ENCODE measurements at regions not wholly inside any gene's neighbourhood (a gene's known extent, or its start where the extent isn't known, plus 50 kb on each side); places are given as distances from the start of the nearest gene placed in this dataset.

GRCh38 chr9:121601194-121601593 lies 50.2 kb upstream of the DAB2IP start:
- no peak for DNase-seq (ENCODE audit: low read depth, low spot score)
